ENCODE measurements at regions not wholly inside any gene's neighbourhood (a gene's known extent, or its start where the extent isn't known, plus 50 kb on each side); places are given as distances from the start of the nearest gene placed in this dataset.

DNA sequence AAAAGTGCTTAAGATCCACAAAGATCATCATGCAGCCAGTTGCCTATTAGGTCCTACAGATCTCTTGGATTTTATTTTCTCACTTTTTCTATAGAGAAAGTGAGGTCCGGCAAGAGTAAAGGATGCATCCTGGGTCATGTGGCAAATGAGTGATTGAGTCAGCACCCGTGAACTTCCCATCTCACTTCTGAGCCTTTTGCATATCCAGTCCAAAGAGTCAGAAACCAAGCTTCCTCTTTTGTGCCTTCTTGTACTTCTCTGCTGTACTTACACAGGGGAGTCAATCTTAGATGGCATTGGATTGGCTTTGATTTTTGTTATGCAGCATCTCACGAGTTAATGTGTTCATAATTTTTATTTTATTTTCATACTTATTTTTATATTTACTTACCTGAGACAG, 114.2 kb upstream of the IRX5 start:
- DNase-seq = no peak
- TF ChIP-seq POLR2A (IDR thresholded peaks at IDR 0.05) (no peak), CTCF (IDR thresholded peaks at IDR 0.05) (no peak)
- intact Hi-C loops (cut with DNase I; ENCODE audit: low total_unique reads) = no loop called here
- H3K36me3 ChIP-seq (ENCODE audit: low read depth, missing control alignments) = no peaks in the 10 kb centered on the region
- H3K4me3 ChIP-seq = no peak overlapping the region
- H3K4me1 ChIP-seq = no peaks in the 10 kb centered on the region
- H3K27me3 ChIP-seq = no peaks in the 10 kb centered on the region
- no peaks in the 10 kb centered on the region for H3K9me3 ChIP-seq
- 47 to 72% methylated on average over 3 of the region's 3 CpGs for WGBS, 2 donors
- H3K27ac ChIP-seq = no peak overlapping the region

DNA sequence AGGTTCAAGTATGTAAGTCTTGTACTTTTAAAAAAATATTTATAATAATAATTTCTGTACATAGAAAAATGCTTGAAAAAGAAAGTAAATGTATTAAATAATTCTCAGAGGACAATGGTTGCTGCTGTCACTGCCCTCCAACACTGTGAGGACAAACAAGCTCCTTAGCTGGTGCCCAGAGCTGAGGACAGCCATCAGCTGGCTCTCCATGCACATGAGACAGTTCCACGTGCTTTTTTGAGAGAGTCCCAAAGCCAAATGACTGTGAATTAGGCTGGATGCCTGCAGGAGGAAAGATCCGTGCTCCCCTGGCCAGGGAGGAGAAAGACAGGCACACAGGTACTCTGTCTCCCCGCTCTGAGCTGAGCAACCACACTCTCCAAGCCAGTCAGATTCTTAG, 115.5 kb upstream of the IRX5 start:
- Histone ChIP-seq H3K4me1 (no peaks in the 10 kb centered on the region), H3K27ac (no peak overlapping the region), H3K27me3 (no peaks in the 10 kb centered on the region), H3K4me3 (no peak overlapping the region), H3K9me3 (no peaks in the 10 kb centered on the region), H3K36me3 (ENCODE audit: low read depth, missing control alignments) (no peaks in the 10 kb centered on the region)
- no peak for TF ChIP-seq POLR2A (IDR thresholded peaks at IDR 0.05)
- no peak for TF ChIP-seq CTCF (IDR thresholded peaks at IDR 0.05)
- DNase-seq = no peak
- intact Hi-C loops (cut with DNase I; ENCODE audit: low total_unique reads) = no loop called here
- WGBS, 2 donors = 72 to 75% methylated on average over 3 of the region's 3 CpGs

DNA sequence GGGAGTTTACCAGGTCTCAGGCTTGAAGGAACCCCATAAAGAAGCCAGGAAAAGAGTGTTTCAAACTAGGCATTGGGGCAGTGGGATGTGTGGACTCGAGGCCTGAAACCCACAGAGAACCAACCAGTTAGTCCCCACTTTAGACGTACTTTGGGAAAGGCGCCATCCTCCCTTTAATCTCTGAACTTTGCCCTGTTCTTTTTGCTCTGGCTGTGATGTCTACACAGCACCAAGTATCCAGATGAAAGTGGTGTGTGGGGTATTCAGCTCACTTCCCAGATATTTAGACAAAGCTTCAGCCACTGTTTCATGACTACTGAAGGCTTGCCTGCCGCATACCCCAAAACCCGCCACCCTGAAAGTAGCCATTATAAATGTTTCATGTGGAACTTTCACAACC, 116.9 kb upstream of the IRX5 start:
- intact Hi-C loops (cut with DNase I; ENCODE audit: low total_unique reads) = no loop called here
- Histone ChIP-seq H3K9me3 (no peaks in the 10 kb centered on the region), H3K27me3 (no peaks in the 10 kb centered on the region), H3K36me3 (ENCODE audit: low read depth, missing control alignments) (no peaks in the 10 kb centered on the region), H3K4me3 (no peak overlapping the region), H3K4me1 (no peaks in the 10 kb centered on the region), H3K27ac (no peak overlapping the region)
- DNase-seq = no peak
- WGBS, 2 donors = 87 to 88% methylated on average over 5 of the region's 5 CpGs
- TF ChIP-seq POLR2A (IDR thresholded peaks at IDR 0.05) (no peak), CTCF (IDR thresholded peaks at IDR 0.05) (no peak)

DNA sequence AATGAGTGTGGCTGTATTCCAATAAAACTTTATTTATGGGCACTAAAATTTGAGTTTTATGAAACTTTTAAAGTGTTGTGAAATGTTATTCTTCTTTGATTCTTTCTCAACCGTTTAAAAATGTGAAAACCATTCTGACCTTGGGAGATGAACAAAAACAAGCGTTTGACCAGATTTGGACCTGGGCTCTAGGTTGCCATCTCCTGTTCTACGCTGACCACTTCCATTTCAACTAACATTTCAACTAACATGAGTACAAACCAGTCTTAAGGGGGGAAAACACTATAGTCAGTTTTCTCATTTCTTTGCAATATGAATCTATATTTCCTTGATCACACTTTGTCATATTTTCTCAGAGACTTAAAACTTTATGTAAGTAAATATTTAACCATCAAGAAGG, 118.4 kb upstream of the IRX5 start:
- DNase-seq = no peak
- H3K36me3 ChIP-seq (ENCODE audit: low read depth, missing control alignments) = no peaks in the 10 kb centered on the region
- H3K27me3 ChIP-seq = no peaks in the 10 kb centered on the region
- H3K4me1 ChIP-seq = no peaks in the 10 kb centered on the region
- no peak overlapping the region for H3K27ac ChIP-seq
- H3K4me3 ChIP-seq = no peak overlapping the region
- no peaks in the 10 kb centered on the region for H3K9me3 ChIP-seq
- intact Hi-C loops (cut with DNase I; ENCODE audit: low total_unique reads) = no loop called here
- no peak for TF ChIP-seq CTCF (IDR thresholded peaks at IDR 0.05)
- TF ChIP-seq POLR2A (IDR thresholded peaks at IDR 0.05) = no peak
- 41 to 52% methylated on average over 3 of the region's 3 CpGs for WGBS, 2 donors

DNA sequence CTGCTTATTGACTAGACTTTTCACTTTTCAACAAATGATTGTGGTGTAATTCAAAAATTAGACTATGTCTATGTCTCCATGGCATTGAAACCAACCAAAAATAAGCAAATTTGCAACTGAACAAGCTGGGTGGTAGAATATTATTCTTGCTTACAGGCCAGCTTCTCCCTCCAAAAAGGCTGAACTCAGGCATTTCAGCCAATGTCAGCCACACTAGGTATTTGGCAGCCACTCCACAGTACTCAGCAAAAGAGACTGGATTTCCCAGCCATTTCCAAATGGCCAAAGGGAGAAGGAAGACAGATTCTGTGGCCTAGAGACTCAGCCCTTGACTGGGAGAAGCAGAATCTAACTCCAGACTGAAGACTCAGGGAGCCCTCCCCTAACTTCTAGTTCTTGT, 121.8 kb upstream of the IRX5 start:
- H3K4me1 ChIP-seq = no peaks in the 10 kb centered on the region
- no peaks in the 10 kb centered on the region for H3K9me3 ChIP-seq
- DNase-seq = no peak
- H3K27ac ChIP-seq = no peak overlapping the region
- TF ChIP-seq POLR2A (IDR thresholded peaks at IDR 0.05) (no peak), CTCF (IDR thresholded peaks at IDR 0.05) (no peak)
- no peaks in the 10 kb centered on the region for H3K27me3 ChIP-seq
- no peaks in the 10 kb centered on the region for H3K36me3 ChIP-seq (ENCODE audit: low read depth, missing control alignments)
- no peak overlapping the region for H3K4me3 ChIP-seq
- intact Hi-C loops (cut with DNase I; ENCODE audit: low total_unique reads) = no loop called here
